NCI-H748 (cell line): ENCODE measurements at regions not wholly inside any gene's neighbourhood (a gene's known extent, or its start where the extent isn't known, plus 50 kb on each side); places are given as distances from the start of the nearest gene placed in this dataset.

Experiments used
- DNase-seq: peaks from one replicate; lab custom pipeline; 2025; ENCODE audit not compliant: unreplicated experiment; lab: John Stamatoyannopoulos, UW

DNA sequence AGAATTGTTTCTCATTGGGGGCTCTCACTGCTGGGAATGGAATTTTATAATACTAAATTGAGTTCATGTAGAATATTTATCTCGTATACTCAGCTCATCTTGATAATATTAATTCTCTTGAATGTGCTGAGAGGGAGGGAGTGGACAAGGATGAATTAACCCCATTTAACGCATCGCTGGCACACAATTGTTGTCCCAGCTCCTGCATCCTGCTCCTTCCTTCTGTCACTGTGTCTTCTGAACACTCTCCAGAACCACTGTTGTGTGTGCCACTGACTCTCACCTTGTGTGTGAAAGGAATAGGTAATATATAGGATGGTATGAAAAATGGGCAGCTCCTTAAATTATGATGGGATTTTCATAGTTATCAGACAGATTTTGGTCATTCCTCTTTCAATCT, 267.3 kb downstream of the MTRR start:
- peak; percentile 47 for DNase-seq

DNA sequence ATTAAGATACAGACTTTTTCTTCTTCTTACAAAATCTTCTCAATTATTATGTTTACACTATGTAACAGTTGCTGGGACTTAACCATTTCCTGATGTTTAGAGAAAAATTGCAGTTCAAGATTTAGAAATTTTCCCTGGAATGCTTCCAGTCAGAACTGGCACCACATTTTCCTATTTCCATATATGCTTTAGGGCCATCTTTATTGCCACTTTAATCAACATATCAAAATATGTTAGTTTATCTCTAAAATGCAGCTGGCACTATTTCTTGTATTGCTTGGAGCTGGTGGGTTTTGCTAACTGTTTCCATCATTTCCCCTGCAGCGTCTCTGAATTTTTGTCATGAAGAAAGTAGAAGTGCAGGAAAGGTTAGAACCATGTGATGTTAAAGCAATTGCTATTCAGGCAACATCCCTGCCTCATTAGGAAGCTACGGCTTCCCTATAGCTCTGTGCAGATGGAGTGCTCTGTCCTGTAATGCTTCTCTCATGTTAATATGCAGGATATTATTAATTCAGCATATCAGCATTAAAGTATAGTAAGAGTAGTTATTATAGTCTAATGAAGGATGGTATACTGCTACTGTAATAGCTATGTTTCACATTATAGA, 269.1 kb downstream of the MTRR start:
- no peak for DNase-seq

DNA sequence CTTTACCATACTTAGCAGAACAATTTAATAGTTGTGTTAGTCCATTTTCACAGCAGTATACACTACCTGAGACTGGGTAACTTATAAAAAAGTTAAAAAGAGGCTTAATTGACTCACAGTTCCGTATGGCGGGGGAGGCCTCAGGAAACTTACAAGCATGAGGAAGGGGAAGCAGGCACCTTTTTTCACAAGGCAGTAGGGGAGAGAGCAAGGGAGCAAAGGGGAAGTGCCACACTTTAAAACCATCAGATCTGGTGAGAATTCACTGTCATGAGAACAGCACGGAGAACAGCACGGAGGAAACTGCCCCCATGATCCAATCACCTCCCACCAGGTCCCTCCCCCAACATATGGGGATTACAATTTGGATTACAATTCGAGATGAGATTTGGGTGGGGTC, 269.9 kb downstream of the MTRR start:
- no peak for DNase-seq

DNA sequence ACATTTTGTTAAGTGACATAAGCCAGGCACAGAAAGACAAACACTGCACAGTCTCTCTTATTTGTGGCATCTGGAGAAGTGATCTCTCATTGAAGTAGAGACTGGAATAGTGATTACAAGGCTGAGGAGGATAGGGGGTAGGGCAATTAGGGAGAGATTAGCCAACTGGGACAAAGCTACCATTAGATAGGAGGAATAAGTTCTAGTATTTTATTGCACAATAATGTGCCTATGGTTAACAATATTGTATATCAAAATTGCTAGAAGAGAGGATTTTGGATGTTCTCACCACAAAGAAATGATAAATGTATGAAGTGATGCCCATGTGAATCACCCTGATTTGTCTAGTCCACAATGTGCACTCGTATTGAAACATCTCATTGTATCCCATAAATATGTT, 281.8 kb downstream of the MTRR start:
- DNase-seq, result no peak

DNA sequence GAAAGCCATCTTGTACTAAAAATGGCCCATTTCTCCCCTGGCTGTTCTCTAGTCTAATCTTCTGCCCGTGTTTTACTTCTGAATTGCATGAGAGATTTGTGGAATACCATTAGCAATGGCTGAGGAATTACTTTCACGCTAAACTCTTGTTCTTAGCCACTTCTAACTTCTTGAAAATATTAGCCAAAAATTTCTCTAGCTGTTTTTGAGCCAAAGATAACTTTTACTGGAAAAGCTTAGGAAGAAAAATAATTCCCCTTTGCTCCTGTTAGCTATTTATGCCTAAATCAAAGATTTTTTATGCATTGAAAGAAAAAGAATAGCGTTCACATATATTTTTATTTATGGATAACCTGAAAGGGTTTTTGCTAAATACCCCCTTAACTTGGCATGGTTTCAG, 287.8 kb downstream of the MTRR start:
- no peak for DNase-seq

DNA sequence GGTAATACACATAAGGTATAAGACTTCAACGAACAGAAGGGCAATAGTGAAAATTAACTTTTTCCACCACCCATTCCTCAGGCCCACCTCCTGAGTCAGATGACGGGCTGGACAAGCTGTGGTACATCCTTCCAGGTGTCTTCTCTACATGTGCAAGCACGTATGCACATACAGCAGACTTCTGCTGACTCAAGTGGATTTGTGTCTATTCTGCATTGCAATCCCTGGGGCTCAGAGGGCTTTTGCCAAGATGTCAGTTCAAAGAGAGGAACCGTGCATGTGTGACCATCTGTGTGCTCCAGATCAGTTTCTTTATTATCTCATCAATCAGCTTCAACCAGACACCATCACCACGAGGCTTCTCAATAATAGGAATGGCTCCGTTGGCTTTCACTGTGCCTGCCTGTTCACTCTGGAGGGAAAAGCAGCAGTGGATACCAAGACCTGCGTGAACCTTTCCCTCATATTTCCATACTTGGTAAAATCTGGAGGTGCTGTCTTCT, 288.4 kb downstream of the MTRR start:
- no peak for DNase-seq

DNA sequence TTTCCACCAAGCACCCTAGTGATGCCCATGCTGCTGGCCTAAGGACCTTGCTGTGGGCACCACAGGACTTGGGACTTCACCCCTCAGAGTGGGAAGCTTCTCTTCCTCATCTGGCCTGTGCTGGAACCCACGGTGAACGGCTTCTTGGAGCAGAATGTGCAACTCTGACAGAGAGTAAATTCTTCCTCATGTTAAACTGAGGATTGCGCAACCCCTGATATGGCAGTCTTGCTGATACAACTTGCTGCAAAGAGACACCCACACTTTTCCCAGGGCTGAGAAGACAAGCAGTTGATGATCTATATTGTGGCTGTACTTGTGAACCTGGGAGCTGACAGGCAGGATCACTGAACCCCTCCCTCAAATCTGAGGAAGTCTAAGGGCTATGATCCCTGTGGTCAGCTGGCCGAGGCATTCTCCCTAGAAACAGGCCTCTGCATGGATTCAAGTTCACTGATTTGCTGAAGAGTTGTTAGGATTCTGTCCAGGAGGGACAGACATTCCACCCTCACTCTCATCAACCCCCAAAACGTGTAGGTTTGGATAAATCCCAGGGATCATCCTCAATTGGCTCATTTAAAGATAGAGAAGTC, 307.2 kb downstream of the MTRR start:
- DNase-seq, result no peak

DNA sequence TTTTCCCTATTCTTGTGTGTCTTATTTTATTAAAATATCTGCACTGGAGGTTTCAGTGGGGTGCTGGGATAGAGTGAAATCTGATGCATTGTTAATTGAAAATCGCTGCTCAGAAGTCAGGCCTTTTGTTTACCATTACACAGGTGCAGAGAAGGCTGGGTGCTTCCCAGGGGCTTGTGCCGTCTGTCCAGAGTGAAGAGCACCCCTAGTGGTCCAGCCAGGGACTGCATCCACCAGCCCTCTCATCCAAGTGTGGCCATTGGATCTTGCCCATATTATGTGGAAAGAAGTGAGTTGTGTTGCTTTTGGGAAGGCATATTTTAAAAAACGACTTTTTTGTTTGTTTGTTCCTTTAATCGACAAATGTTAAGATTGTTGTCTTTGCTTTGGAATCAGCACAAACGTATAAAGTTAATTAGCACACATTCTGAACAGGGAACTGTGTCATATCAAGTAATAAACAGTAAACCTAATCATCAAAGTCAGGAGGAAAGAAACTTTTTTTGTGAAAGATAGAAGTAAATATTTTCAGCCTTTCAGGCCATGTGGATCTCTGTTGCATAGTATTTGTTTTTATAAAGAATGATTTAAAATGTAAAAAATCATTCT, 315.6 kb downstream of the MTRR start:
- peak; percentile 91 for DNase-seq

DNA sequence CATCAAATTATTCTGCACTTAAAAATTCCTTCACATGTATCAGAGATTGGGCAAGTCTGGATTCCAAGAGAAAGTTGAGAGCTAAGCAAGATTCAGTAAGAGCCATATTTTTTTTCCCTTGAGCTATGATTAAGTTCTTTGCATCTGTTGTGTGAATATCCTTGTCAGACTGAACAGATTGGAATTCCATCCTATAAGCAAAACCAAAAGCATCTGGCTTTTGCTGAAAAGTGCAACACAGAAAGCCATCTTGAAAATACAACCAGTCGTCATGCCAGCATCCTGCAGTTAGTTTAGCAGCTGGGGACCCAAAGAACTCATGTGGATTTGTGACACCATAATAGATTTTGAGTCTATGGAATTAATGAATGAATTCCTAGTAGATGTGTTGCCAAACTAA, 316.9 kb downstream of the MTRR start:
- no peak for DNase-seq

DNA sequence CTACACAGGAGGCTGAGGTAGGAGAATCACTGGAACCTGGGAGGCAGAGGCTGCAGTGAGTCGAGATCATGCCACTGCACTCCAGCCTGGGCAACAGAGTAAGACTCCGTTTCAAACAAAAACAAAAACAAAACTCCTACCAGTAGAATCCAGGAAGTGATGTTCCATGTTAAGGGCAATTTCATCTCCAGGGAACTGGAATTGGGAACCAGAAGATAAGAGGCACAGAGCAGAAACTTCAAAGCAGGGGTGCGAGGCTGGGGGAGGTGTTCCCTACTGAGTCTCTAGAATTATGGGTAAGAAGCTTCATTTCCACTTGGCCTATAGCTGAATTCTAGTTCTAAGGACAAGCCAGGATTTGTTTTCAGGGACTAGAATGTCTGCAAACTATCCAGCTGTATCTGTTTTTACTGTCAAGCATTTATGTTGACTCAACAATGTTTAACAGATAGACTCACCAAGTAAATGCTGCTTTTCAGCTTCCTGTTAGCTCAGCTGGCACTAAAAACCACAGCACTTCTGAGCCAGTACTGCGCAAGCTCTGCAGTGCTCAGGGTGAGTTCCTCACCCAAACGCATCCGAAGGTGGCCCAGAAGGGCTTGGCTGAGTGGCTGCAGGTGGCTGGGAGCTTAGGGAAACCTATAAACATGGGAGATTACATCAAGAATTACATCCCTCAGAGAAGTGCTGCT, 320.1 kb downstream of the MTRR start:
- peak; percentile 97 for DNase-seq

DNA sequence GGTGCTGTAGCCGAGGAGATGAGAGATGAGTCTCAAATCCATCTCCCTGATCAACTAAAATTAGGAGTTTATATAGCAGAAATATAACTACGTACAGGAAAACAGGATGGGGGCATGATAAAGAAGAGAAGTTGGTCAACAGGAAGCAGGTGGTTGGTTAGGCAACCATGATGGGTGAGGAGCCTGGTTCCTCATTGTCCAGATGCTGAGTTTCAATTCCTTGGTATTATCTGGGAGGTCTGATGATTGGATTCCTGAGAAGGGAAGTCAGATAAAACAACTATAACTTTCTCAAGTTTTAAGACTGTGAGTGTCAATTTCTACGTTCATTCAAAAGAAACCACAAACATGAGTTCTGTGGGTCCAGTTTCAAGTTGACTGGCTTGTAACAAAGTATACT, 323.9 kb downstream of the MTRR start:
- no peak for DNase-seq

DNA sequence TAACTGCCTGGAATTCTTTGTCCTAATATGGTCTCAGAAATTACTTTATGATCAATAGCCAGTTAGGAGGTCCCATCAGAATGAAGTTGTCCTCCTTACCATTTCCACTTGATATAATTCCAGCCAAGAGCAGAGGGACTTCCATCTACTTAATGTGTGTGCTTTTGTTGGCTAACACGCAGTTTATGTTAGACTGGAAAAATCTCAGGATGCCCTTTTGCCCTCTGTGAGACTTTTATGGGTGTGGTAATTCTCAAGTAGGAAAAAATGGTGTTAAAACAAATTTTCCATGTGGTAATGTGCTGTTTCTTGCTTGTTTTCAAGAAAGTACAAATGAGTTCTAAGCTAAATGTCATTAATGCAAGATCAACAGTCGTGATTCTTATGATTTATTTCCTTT, 327.1 kb downstream of the MTRR start:
- DNase-seq, result no peak

DNA sequence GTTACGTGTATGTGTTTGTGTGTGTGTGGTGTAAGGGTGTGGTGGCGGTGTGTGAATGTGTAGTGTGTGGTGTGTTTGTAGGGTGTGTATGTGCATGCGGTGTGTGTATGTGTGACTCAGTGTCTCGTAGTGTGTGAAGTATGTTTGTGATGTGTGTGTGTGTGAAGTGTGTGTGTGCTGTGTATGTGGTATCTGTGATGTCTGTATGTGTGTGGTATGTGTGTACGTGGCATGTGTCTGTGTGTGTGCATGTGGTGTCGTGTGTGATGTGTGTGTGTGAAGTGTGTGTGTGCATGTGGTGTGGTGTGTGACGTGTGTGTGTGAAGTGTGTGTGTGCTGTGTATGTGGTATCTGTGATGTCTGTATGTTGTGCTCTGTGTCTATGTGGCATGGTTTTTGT, 339.4 kb downstream of the MTRR start:
- DNase-seq, result no peak

DNA sequence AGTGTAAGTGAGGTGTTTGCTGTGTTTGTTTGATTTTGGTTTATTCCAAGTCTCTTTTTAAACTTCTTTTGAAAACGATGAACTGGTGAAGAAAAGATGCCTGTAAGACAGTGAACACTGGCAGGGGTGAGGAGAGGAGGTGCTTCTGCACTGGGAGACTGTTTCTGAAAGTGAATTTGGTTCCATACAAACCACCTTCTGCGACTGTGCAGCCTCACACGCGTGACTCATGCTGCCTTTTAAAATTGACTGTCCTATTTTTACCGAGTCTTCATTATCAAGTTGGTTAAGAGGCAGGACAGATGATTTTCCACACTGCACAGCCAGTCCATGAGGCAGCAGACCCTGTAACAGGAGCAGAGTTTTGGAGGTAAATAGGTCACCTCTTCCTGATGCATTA, 340.6 kb downstream of the MTRR start:
- no peak for DNase-seq

DNA sequence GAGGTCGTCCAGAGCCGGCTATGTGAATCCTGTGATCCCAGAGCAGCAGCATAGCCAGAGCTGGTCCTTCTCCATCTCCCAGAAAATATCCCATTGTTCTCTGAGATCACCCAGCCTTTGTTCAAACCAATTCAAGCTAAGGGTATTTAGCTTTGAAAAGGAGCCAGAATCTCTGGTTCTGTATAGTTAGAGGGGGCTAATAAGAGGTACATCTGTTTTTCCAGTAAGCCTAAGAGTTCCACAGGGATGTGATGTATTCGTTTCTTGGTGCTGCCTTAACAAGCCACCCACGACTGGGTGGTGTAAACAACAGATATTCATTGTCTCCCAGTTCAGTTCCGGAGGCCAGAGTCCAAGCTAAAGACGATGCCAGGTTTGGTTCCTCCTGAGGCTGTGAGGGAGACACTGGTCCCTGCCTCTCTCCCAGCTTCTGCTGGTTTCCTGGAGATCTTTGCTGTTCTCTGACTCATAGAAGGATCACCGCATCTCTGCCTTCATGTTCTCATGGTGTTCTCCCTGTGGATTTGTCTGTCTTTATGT, 344.8 kb downstream of the MTRR start:
- DNase-seq, result no peak

DNA sequence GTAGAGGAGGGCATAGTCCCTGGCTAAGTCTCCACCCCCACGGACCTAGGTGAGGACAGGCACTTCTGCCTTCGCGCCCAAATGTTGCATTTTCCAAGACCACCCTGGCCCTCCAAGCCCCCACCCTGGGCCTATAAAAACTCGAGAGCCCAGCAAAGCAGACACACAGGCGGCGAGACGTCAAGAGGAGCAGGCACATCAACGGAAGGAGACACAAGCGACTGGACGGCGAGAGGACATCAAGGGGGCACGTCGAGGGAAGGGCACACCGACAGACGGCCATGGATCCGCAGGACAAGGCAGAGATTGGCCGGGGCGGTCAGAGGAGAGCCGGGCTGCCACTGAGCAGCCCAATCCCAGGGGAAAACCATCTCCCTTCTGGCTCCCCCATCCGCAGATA, 348.0 kb downstream of the MTRR start:
- no peak for DNase-seq

DNA sequence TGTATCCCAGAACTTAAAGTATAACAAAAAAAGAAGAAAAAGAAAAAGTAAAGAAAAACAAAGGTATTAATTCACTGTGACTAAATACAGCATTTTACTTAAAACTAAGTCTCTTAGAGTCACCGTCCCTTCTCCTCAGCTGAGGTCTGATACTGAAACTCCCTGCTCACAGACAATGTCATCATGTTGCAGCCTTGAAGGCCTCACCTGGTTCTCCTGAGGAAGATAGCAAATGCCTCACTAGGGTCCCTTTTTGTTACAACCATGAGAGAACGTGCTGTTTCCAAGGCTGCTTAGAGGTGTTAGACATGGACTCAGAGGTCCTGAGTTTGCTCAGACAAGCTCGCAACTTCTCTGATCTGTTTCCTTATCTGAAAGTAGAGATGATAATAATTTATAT, 357.2 kb downstream of the MTRR start:
- DNase-seq, result no peak

DNA sequence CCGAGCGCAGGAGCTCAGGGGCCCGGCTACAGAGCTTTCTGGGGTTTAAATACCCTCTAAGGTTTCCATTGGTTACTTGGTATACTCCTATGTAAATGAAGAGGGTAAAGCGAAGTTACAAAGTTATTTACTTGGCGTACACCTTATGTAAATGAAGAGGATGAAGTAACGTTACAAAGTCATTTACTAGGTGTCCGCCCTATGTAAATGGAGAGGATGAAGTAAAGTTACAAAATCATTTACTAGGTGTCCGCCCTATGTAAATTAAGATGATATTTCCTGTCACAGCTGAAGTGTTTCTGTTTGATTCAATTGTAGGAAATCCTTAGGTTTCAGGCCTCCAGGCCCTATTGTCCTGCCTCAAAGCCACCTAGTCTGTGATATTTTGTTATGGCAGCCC, 358.2 kb downstream of the MTRR start:
- DNase-seq, result no peak

DNA sequence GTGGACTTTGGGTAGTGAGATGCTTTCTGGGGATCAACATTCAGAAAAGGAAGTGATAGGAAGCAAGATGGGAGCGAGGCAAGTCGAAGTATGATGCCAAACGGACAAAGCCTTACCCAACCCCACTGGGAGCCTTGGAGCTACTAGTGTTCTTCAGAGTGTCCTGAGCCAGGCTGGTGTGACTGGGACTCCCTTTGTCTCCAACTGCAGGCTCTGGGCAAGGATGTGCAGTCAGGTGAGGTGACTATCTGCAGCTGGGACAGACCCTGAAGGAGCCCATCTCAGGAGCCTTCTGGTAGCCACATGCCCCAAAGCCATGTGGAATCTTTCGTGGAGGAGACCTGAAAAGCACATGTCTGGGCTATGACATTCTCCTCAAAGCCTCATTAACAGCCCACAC, 360.6 kb downstream of the MTRR start:
- no peak for DNase-seq

DNA sequence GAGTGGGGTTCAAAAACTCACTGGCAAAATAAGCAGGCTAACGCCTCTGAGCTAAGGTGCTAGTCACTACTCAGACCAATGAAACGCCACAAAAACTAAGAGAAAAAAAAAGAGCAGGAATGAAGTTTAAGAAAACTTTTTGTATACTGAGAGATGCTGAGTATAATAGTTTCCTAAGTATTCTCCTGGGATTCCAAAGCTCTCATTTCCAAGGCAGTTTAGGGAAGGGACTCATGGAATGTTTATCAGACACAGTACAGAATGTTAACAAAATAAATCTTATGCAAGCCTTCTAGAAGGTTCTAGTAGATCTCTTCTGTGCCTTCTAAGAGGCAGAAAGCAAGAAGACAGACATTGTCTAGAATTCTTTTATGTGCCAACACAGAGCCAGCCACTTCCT, 361.9 kb downstream of the MTRR start:
- DNase-seq, result no peak

DNA sequence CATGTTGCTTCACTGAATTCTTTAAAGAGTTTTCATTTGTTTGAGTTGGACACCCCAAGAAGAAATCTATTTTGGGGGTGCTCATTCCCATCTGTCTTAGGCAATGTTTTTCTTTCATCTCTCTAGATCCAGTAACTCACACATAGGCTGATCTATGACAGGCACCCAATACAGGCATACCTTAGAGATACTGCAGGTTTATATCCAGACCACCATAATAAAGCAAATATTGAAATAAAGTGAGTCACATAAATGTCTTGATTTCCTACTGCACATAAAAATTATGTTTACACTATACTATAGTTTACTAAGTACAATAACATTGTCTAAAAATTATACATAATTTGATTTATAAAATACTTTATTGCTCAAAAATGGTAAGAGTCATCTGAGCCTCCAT, 364.5 kb downstream of the MTRR start:
- DNase-seq, result no peak

DNA sequence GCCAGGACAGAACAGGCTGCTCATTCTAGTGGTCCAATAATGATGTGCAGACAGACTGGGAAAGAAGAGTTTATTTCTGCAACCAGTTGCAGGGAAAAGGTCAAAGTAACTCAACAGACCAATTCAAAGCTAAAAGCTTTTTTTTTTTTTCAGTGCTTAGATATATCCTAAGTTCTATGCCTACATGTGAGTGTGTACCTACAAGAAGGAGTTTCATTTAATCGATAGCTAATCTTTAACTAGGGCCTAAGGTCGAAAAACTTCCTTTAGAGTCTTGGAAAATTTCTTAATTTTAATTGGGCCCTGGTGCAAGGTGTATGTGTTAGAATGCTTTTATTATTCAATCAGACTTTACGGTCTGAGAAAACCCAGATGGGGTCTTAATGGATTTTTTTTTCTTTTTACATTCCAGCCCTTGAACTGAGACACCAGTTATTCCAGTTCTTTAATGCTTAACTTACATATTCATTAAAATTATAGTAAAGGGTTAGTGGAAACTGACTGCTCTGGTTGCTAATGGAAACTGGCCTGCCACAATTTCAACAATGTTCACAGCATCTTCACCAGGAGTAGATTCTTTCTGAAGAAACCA, 365.3 kb downstream of the MTRR start:
- no peak for DNase-seq
